GM12874 (cell line): ENCODE measurements at regions not wholly inside any gene's neighbourhood (a gene's known extent, or its start where the extent isn't known, plus 50 kb on each side); places are given as distances from the start of the nearest gene placed in this dataset.

Experiments
- CTCF ChIP-seq: IDR thresholded peaks from 2 replicates; pipeline ENCODE4 v1.5.1; 2011; ENCODE audit warnings: low read depth, mild to moderate bottlenecking, control low read depth, low read length, moderate library complexity; ENCODE audit not compliant: insufficient read depth

GRCh38 chr13:61136093-61136492 lies 279.6 kb downstream of the PCDH20 start:
- TF ChIP-seq CTCF, result no peak

GRCh38 chr13:61135583-61135982 lies 280.1 kb downstream of the PCDH20 start:
- TF ChIP-seq CTCF, result no peak

- TF ChIP-seq CTCF, result no peak
These were observed 286.6 kb downstream of the PCDH20 start for GRCh38 chr13:61128850-61129645.

GRCh38 chr13:61123538-61124289 lies 291.9 kb downstream of the PCDH20 start:
- no peak for TF ChIP-seq CTCF

- no peak for TF ChIP-seq CTCF
These were observed 302.4 kb downstream of the PCDH20 start for GRCh38 chr13:61113140-61113658.

GRCh38 chr13:61111529-61111928 lies 304.1 kb downstream of the PCDH20 start:
- no peak for TF ChIP-seq CTCF

GRCh38 chr13:61110732-61111131 lies 304.9 kb downstream of the PCDH20 start:
- no peak for TF ChIP-seq CTCF
